Pancreas (tissue), 10 donors: ENCODE measurements at regions not wholly inside any gene's neighbourhood (a gene's known extent, or its start where the extent isn't known, plus 50 kb on each side); places are given as distances from the start of the nearest gene placed in this dataset.

ENCODE experiments used
- ATAC-seq, 4 donors: fragments of 200-7000 bp; cut with Tn5 transposase; one replicate each; pipeline versions ENCODE4 v1.8.0 to v1.9.1; 2020; ENCODE audit warnings: mild to moderate bottlenecking in 4 of 4, moderate library complexity in 4 of 4
- DNase-seq, 6 donors: peaks; one replicate each; pipeline ENCODE4 v3.0.0-alpha.2; 2020
- FAIRE-seq: peaks from 2 replicates; lab custom pipeline; 2012; peaks lifted over from hg19 to GRCh38; lab: Jason Lieb, UNC
- H3K27ac ChIP-seq, 4 donors: fragments of 200-600 bp; sonication (generic); 1 replicate in 3 of 4; 2 replicates in 1 of 4; pipeline versions ENCODE4 v1.5.0 to v1.8.0; 2020
- H3K27me3 ChIP-seq, 4 donors: fragments of 200-600 bp; one replicate each; pipeline ENCODE4 v1.8.0; 2021
- H3K36me3 ChIP-seq, 3 donors: fragments of 200-600 bp; sonication (generic) in 1 of 3; one replicate each; pipeline versions ENCODE4 v1.5.0 to v1.8.0; 2020 to 2021
- H3K4me1 ChIP-seq, 3 donors: fragments of 200-600 bp; one replicate each; pipeline ENCODE4 v1.8.0; 2021
- H3K4me3 ChIP-seq, 4 donors: fragments of 200-600 bp; sonication (generic) in 2 of 4; one replicate each; pipeline versions ENCODE4 v1.5.0 to v1.8.0; 2020 to 2021
- H3K9me3 ChIP-seq, 4 donors: fragments of 200-600 bp; one replicate each; pipeline ENCODE4 v1.8.0; 2021
- CTCF ChIP-seq, 4 donors: fragments of 200-600 bp; sonication (generic) in 3 of 4; IDR thresholded peaks; one replicate each; pipeline versions ENCODE4 v1.5.0 to v1.8.0; 2021; ENCODE audit warnings: antibody characterized with exemption in 4 of 4
- WGBS, 2 donors: extraction: QIAGEN DNeasy Blood & Tissue Kit; methylation state at CpG; one replicate each; pipeline ENCODE4 v1.1.7; 2013; 5-methylcytosine and 5-hydroxymethylcytosine counted together
- intact Hi-C, 3 donors: fragments of 100-400 bp; cut with DNase I; formaldehyde crosslinking; loops; one replicate each; pipeline versions ENCODE4 v1.11.1 to v1.14.2; 2022
- donor health status: healthy with polysubstance abuse.
- donor health status: DM: no; HTN: no; CAD: no; lungs with moderate emphysema.
- donor health status: DM: no; HTN: no; CAD: no.
- donor health status: control.
- donor health status: control.
- donor health status: Bipolar disorder and iron deficiency.
- donor health status: DM: yes; HTN: yes; CAD: no.
- donor health status: DM: no; HTN: no; CAD: no.
- donor health status: DM: no; HTN: no; CAD: no.
- donor health status: DM: yes; HTN: yes; CAD: no.

- no peak for ATAC-seq
- intact Hi-C loops, result no loop called here
- TF ChIP-seq CTCF (IDR thresholded peaks at IDR 0.05), result no peak
Observed at GRCh38 chr2:47675196-47675825, 104.5 kb upstream of the KCNK12 start.

GRCh38 chr2:47666332-47666731, 95.5 kb upstream of the KCNK12 start:
- FAIRE-seq, result no peak
- Histone ChIP-seq H3K27ac (no peak overlapping the region), H3K4me3 (no peak overlapping the region), H3K36me3 (no peaks in the 10 kb centered on the region), H3K4me1 (no peaks in the 10 kb centered on the region), H3K27me3 (no peaks in the 10 kb centered on the region), H3K9me3 (no peaks in the 10 kb centered on the region)
- no peak for ATAC-seq
- no peak for DNase-seq
- intact Hi-C loops, result no loop called here
- no peak for TF ChIP-seq CTCF (IDR thresholded peaks at IDR 0.05)

More at GRCh38 chr2:47675196-47675825, 104.5 kb upstream of the KCNK12 start:
- DNase-seq (no peak), FAIRE-seq (no peak)
- H3K27me3 ChIP-seq, result no peaks in the 10 kb centered on the region
- no peak overlapping the region for H3K27ac ChIP-seq
- no peak overlapping the region for H3K4me3 ChIP-seq
- WGBS, 2 donors, result 83 to 89% methylated on average over 2 of the region's 2 CpGs
- no peaks in the 10 kb centered on the region for H3K36me3 ChIP-seq
- no peaks in the 10 kb centered on the region for H3K9me3 ChIP-seq
- H3K4me1 ChIP-seq, result no peaks in the 10 kb centered on the region

GRCh38 chr2:47664817-47665216, 94.0 kb upstream of the KCNK12 start:
- H3K4me1 ChIP-seq, result no peaks in the 10 kb centered on the region
- H3K4me3 ChIP-seq, result no peak overlapping the region
- ATAC-seq, result peak in 2 of 4 donors; percentile 40 to 52
- no peaks in the 10 kb centered on the region for H3K9me3 ChIP-seq
- H3K27ac ChIP-seq, result no peak overlapping the region
- 58 to 68% methylated on average over 7 of the region's 7 CpGs for WGBS, 2 donors
- H3K27me3 ChIP-seq, result no peaks in the 10 kb centered on the region
- DNase-seq, result no peak
- intact Hi-C loops, result no loop called here
- H3K36me3 ChIP-seq, result no peaks in the 10 kb centered on the region
- TF ChIP-seq CTCF (IDR thresholded peaks at IDR 0.05), result no peak
- no peak for FAIRE-seq

- intact Hi-C loops, result no loop called here
- Histone ChIP-seq H3K27me3 (no peaks in the 10 kb centered on the region), H3K4me1 (no peaks in the 10 kb centered on the region), H3K36me3 (no peaks in the 10 kb centered on the region), H3K4me3 (no peak overlapping the region), H3K9me3 (no peaks in the 10 kb centered on the region), H3K27ac (no peak overlapping the region)
- no peak for TF ChIP-seq CTCF (IDR thresholded peaks at IDR 0.05)
- ATAC-seq (no peak), FAIRE-seq (no peak), DNase-seq (no peak)
- 54 to 68% methylated on average over 1 of the region's 1 CpG for WGBS, 2 donors
Observed at GRCh38 chr2:47662552-47662951, 91.8 kb upstream of the KCNK12 start.

GRCh38 chr2:47661310-47661709, 90.5 kb upstream of the KCNK12 start:
- H3K36me3 ChIP-seq, result no peaks in the 10 kb centered on the region
- H3K27me3 ChIP-seq, result no peaks in the 10 kb centered on the region
- H3K27ac ChIP-seq, result no peak overlapping the region
- no peak overlapping the region for H3K4me3 ChIP-seq
- ATAC-seq (no peak), FAIRE-seq (no peak), DNase-seq (no peak)
- H3K9me3 ChIP-seq, result no peaks in the 10 kb centered on the region
- no peak for TF ChIP-seq CTCF (IDR thresholded peaks at IDR 0.05)
- H3K4me1 ChIP-seq, result no peaks in the 10 kb centered on the region
- intact Hi-C loops, result no loop called here
- WGBS, 2 donors, result 87 to 93% methylated on average over 6 of the region's 6 CpGs
